ENCODE measurements at regions not wholly inside any gene's neighbourhood (a gene's known extent, or its start where the extent isn't known, plus 50 kb on each side); places are given as distances from the start of the nearest gene placed in this dataset.

DNA sequence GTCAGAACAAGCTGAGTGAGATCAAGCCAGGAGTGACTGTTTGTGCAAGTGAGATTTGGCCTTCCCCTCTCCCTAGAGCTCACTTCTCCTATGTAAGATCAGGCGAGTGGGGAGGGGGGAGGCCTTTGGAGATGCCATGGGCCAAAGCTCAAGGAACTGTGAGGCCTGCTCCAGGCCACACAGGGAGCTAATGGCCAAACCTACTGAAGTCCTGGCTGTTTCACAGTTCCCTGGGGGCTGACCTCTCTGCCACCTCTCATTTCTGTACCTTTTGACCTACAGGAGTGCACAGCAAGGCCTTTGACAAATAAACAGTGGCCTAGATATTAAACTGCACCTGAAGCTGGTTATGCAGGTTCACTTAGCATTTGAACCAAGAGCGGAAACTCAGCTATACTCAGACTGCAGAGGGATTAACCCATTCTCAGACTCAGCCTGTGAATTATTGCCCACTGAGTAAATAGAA lies 235.0 kb upstream of the NT5C1B start:
- Histone ChIP-seq H3K9me1 (replicated peaks; ENCODE audit: control insufficient read depth, extremely low read depth, insufficient read depth, low read length) (no peaks in the 10 kb centered on the region), H3K9me3 (replicated peaks; ENCODE audit: control insufficient read depth, insufficient read depth, low read length) (no peaks in the 10 kb centered on the region), H2AFZ (ENCODE audit: low read depth, low read length) (no peak overlapping the region), H3K27me3 (ENCODE audit: control insufficient read depth in 2 of 2, insufficient read depth in 2 of 2, low read length in 2 of 2) (no peaks in the 10 kb centered on the region), H3K36me3 (ENCODE audit: control insufficient read depth in 2 of 2, extremely low read depth in 1 of 2, insufficient read depth in 2 of 2, low read length in 2 of 2) (no peaks in the 10 kb centered on the region), H3K4me2 (ENCODE audit: insufficient read depth, low read length) (no peak overlapping the region), H3K4me3 (replicated peaks in 1 of 3; ENCODE audit: insufficient read depth in 1 of 3, low read depth in 1 of 3, low read length in 3 of 3) (no peak overlapping the region), H3K79me2 (ENCODE audit: control insufficient read depth, insufficient read depth, low read length) (no peaks in the 10 kb centered on the region), H3K27ac (ENCODE audit: insufficient read depth, low read depth, low read length) (no peak overlapping the region), H4K20me1 (replicated peaks; ENCODE audit: control insufficient read depth, extremely low read depth, insufficient read depth, low read length) (no peaks in the 10 kb centered on the region), H3K9ac (replicated peaks; ENCODE audit: extremely low read depth, insufficient read depth, low read length) (no peak overlapping the region), H3K4me1 (ENCODE audit: control insufficient read depth, extremely low read depth, insufficient read depth, low read length) (no peaks in the 10 kb centered on the region)
- intact Hi-C loops (cut with micrococcal nuclease) (no loop called here), dilution Hi-C loops (cut with MboI; ENCODE audit: extremely low pct_ligation_motif_present, low sequenced_read_pairs) (no loop called here)
- TF ChIP-seq FOS (IDR thresholded peaks at IDR 0.05; ENCODE audit: borderline replicate concordance, insufficient read depth, low read length) (no peak), POLR2AphosphoS5 (IDR thresholded peaks at IDR 0.05; ENCODE audit: insufficient read depth, low read depth, low read length) (no peak), CTCF (IDR thresholded peaks at IDR 0.05; ENCODE audit: extremely low read depth in 1 of 2, insufficient read depth in 1 of 2, low read depth in 1 of 2, low read length in 2 of 2) (no peak), POLR2A (IDR thresholded peaks at IDR 0.05; ENCODE audit: low read depth, low read length) (no peak), GATA2 (IDR thresholded peaks at IDR 0.05; ENCODE audit: insufficient read depth, insufficient read length, low read depth, low read length) (no peak), EZH2 (IDR thresholded peaks at IDR 0.05; ENCODE audit: borderline replicate concordance, low read depth, low read length, severe bottlenecking) (no peak), JUN (IDR thresholded peaks at IDR 0.05; ENCODE audit: borderline replicate concordance, insufficient read depth, insufficient read length, low read depth) (no peak), MYC (IDR thresholded peaks at IDR 0.05; ENCODE audit: low read depth, low read length) (no peak)
- TF ChIP-seq, protein P1, sequence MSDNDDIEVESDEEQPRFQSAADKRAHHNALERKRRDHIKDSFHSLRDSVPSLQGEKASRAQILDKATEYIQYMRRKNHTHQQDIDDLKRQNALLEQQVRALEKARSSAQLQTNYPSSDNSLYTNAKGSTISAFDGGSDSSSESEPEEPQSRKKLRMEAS (IDR thresholded peaks at IDR 0.05; ENCODE audit: insufficient read depth, insufficient read length) = no peak
- ChIA-PET POLR2A (no interaction called here), CTCF (interaction anchor here (0.9 to 2.5 kb wide), 6 partner anchors 9 to 303 kb away, joined by 3 to 25 read pairs (median 6); partner anchors contain the start of gene RDH14)
- FAIRE-seq (no peak), DNase-seq (ENCODE audit: low read depth, low spot score) (no peak)
- BruUV-seq (replicated peaks) = no TSS peak

Data from endothelial cell of umbilical vein (primary cell).